C4-2B (cell line): ENCODE measurements at regions not wholly inside any gene's neighbourhood (a gene's known extent, or its start where the extent isn't known, plus 50 kb on each side); places are given as distances from the start of the nearest gene placed in this dataset.

Experiments
- ZFX ChIP-seq: fragments of 450-650 bp; IDR thresholded peaks from 2 replicates; pipeline ENCODE4 v1.6.1; 2017
- TF ChIP-seq, protein P1 (sequence below): fragments of 450-650 bp; conservative IDR thresholded peaks from 2 replicates; pipeline ENCODE4 v1.5.1; 2017; ENCODE audit warnings: mild to moderate bottlenecking

DNA sequence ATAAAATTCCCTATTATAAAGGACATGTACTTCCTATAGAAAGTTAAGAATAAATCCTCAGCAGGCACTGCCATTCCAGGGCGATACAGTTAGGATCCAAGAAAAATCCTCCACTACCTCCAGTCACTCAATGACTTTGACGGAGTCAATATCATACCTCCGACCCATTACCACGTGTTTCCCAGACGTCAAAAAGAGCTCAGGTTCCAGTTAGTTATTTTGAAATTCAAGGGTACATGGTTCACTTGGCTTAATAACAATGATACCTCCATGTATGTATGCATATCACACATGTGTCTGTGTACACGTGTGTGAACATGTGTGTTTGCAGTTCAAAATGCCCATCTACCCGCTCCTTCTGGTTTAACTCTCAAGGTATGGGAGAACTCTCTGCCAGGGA, 189.2 kb downstream of the SHANK2 start:
- TF ChIP-seq, protein P1, sequence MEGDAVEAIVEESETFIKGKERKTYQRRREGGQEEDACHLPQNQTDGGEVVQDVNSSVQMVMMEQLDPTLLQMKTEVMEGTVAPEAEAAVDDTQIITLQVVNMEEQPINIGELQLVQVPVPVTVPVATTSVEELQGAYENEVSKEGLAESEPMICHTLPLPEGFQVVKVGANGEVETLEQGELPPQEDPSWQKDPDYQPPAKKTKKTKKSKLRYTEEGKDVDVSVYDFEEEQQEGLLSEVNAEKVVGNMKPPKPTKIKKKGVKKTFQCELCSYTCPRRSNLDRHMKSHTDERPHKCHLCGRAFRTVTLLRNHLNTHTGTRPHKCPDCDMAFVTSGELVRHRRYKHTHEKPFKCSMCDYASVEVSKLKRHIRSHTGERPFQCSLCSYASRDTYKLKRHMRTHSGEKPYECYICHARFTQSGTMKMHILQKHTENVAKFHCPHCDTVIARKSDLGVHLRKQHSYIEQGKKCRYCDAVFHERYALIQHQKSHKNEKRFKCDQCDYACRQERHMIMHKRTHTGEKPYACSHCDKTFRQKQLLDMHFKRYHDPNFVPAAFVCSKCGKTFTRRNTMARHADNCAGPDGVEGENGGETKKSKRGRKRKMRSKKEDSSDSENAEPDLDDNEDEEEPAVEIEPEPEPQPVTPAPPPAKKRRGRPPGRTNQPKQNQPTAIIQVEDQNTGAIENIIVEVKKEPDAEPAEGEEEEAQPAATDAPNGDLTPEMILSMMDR: no peak
- TF ChIP-seq ZFX: no peak
